ENCODE measurements at regions not wholly inside any gene's neighbourhood (a gene's known extent, or its start where the extent isn't known, plus 50 kb on each side); places are given as distances from the start of the nearest gene placed in this dataset.
"Not testable (repeated sequence)": the region's sequence is repeated elsewhere in the genome, so short reads cannot be mapped to it uniquely, and the experiment has no call there.

- H3K27me3 Mint-ChIP-seq (ENCODE audit: low read depth); H3K9me3 Mint-ChIP-seq; H3K4me1 Mint-ChIP-seq (ENCODE audit: low read depth); H3K27ac Mint-ChIP-seq; H3K4me3 Mint-ChIP-seq; DNase-seq; H3K36me3 Mint-ChIP-seq (ENCODE audit: insufficient read depth in 2 of 2); ATAC-seq (replicated peaks in 1 of 2): not testable (repeated sequence)
These were observed 439.3 kb downstream of the RPIA start for GRCh38 chr2:89130665-89131308.

GRCh38 chr2:89142959-89143358, 451.5 kb downstream of the RPIA start:
- DNase-seq; ATAC-seq (replicated peaks in 1 of 2); H3K27ac Mint-ChIP-seq; H3K27me3 Mint-ChIP-seq (ENCODE audit: low read depth); H3K4me3 Mint-ChIP-seq; H3K4me1 Mint-ChIP-seq (ENCODE audit: low read depth); H3K36me3 Mint-ChIP-seq (ENCODE audit: insufficient read depth in 2 of 2); H3K9me3 Mint-ChIP-seq: not testable (repeated sequence)

DNA sequence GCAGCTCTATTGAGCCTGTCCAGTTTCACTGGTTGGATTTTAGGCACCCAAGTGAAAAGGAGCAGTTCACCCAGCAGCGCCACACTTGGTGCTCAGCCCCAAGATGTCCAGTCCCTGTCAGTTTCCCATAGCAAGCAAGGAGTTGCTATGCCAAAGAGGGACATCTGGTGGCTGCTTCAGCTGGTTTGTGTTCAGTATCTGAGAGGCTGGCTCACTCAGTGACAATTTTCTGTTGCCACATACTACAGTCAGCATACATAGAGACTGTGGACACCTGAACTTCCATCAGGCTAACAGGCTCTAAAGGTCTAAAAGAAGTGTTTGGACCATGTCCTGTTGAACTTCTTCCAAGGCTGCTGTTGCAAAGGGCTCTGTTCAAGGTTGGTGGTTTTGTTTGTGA, 453.9 kb downstream of the RPIA start:
- DNase-seq; H3K4me1 Mint-ChIP-seq (ENCODE audit: low read depth); H3K27me3 Mint-ChIP-seq (ENCODE audit: low read depth); H3K4me3 Mint-ChIP-seq; ATAC-seq (replicated peaks in 1 of 2); H3K27ac Mint-ChIP-seq; H3K36me3 Mint-ChIP-seq (ENCODE audit: insufficient read depth in 2 of 2); H3K9me3 Mint-ChIP-seq: not testable (repeated sequence)

DNA sequence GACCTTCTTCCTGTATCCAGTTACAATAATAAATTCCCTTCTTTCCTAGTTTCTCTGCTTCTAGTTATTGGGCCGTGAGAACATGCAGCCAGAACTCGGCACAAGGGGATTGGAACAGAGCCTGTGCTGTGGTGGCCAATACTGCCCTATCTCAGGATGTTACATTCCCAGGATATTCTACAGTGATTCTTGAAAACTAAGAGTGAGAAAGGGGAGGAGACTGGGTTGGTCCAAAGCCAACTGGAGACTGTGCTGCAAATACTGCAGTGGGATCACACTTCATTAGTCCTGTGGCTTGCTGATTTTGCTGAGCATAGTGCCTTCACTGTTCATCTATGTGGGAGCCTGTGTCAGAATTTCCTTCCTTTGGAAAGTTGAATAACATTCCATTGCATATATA, 456.8 kb downstream of the RPIA start:
- not testable (repeated sequence) for DNase-seq

GRCh38 chr2:89151699-89152098, 460.2 kb downstream of the RPIA start:
- H3K4me1 Mint-ChIP-seq (ENCODE audit: low read depth); H3K36me3 Mint-ChIP-seq (ENCODE audit: insufficient read depth in 2 of 2); H3K9me3 Mint-ChIP-seq; H3K27ac Mint-ChIP-seq; H3K4me3 Mint-ChIP-seq; ATAC-seq (replicated peaks in 1 of 2); H3K27me3 Mint-ChIP-seq (ENCODE audit: low read depth); DNase-seq: not testable (repeated sequence)

More for the DNA sequence above, 456.8 kb downstream of the RPIA start:
- not testable (repeated sequence) for H3K27ac Mint-ChIP-seq; H3K4me3 Mint-ChIP-seq; H3K4me1 Mint-ChIP-seq (ENCODE audit: low read depth); H3K27me3 Mint-ChIP-seq (ENCODE audit: low read depth); H3K36me3 Mint-ChIP-seq (ENCODE audit: insufficient read depth in 2 of 2); ATAC-seq (replicated peaks in 1 of 2); H3K9me3 Mint-ChIP-seq

DNA sequence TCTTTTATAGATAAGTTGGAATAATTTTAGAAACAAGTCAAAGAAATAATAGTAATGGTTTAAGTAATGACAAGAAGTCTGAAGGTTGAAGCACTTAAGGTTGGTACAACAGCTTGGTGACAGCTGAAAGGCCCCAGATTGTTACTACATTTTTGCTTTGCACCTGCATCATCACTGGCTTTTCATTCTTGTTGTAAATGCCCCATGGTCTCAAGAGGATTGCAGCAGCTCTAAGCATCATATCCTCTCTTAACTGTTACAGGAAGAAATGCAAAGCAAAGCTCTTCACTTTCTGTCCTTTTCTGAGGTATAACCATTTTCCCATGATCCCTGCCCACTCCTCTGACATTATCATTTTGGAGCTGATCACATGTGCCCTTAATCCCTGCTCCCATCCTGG, 461.0 kb downstream of the RPIA start:
- ATAC-seq (replicated peaks in 1 of 2); H3K27ac Mint-ChIP-seq; H3K4me3 Mint-ChIP-seq; H3K36me3 Mint-ChIP-seq (ENCODE audit: insufficient read depth in 2 of 2); H3K9me3 Mint-ChIP-seq; DNase-seq; H3K4me1 Mint-ChIP-seq (ENCODE audit: low read depth); H3K27me3 Mint-ChIP-seq (ENCODE audit: low read depth): not testable (repeated sequence)

DNA sequence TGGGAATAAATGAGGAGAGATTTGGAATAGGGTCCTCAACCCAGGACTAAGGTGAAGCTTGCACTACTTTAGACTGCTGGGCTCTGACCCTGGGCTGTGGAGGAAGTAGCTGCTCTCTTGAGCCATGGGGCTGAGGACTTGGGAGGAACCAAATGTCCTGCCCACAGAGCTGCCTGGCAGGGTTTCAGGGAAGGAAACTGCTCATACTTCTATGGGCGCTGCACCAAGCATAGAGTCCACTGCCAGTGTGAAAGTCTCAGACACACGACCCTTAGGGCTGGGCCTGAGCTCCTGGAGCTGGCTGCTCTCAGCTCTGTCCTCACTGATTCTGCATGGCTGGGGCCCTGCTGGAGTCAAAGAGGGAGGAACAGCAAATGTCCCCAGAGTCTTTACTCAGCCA, 461.7 kb downstream of the RPIA start:
- H3K36me3 Mint-ChIP-seq (ENCODE audit: insufficient read depth in 2 of 2) = not testable (repeated sequence)

GRCh38 chr2:89154247-89154682, 462.8 kb downstream of the RPIA start:
- not testable (repeated sequence) for H3K9me3 Mint-ChIP-seq; H3K27ac Mint-ChIP-seq; DNase-seq; ATAC-seq (replicated peaks in 1 of 2); H3K4me1 Mint-ChIP-seq (ENCODE audit: low read depth); H3K27me3 Mint-ChIP-seq (ENCODE audit: low read depth); H3K36me3 Mint-ChIP-seq (ENCODE audit: insufficient read depth in 2 of 2); H3K4me3 Mint-ChIP-seq

More for the DNA sequence above, 461.7 kb downstream of the RPIA start:
- not testable (repeated sequence) for DNase-seq; H3K27me3 Mint-ChIP-seq (ENCODE audit: low read depth); ATAC-seq (replicated peaks in 1 of 2); H3K4me1 Mint-ChIP-seq (ENCODE audit: low read depth); H3K9me3 Mint-ChIP-seq; H3K27ac Mint-ChIP-seq; H3K4me3 Mint-ChIP-seq

GRCh38 chr2:89160306-89160705, 468.8 kb downstream of the RPIA start:
- H3K9me3 Mint-ChIP-seq; H3K4me3 Mint-ChIP-seq; H3K27ac Mint-ChIP-seq; DNase-seq; H3K4me1 Mint-ChIP-seq (ENCODE audit: low read depth); H3K36me3 Mint-ChIP-seq (ENCODE audit: insufficient read depth in 2 of 2); H3K27me3 Mint-ChIP-seq (ENCODE audit: low read depth); ATAC-seq (replicated peaks in 1 of 2): not testable (repeated sequence)

GRCh38 chr2:89161626-89162025, 470.2 kb downstream of the RPIA start:
- ATAC-seq (replicated peaks in 1 of 2); H3K27ac Mint-ChIP-seq; H3K4me3 Mint-ChIP-seq; H3K4me1 Mint-ChIP-seq (ENCODE audit: low read depth); H3K9me3 Mint-ChIP-seq; H3K36me3 Mint-ChIP-seq (ENCODE audit: insufficient read depth in 2 of 2); H3K27me3 Mint-ChIP-seq (ENCODE audit: low read depth); DNase-seq: not testable (repeated sequence)

DNA sequence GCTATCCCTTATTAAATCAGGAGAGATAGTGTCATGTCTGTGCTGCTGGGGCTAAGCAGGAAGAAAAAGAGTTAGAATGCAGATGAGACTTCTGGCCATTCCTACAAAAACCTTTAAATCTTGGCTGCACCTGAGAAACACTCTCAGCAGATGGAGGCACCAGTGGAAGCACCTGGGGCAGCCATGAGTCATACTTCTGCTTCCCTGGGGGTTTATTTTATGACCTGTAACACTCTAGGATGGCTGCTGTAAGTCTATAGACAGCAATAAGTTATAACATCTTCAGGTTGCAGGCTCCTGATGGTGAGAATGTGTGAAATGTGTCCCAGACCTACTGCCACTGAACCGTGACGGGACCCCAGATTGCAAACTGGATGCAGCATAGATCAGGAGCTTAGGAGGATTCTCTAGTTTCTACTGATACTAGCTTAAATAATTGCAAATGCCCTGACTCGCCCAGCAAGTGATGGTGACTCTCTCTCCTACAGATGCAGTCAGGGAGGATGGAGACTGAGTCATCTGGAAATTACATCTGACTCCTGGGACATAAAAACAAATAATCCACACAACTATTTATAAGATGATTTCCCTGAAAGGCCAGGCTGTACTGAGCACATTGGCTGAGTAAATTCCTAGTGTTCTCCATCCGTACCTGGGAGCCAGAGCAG, 479.2 kb downstream of the RPIA start:
- H3K4me1 Mint-ChIP-seq (ENCODE audit: low read depth); H3K9me3 Mint-ChIP-seq; H3K27ac Mint-ChIP-seq; H3K36me3 Mint-ChIP-seq (ENCODE audit: insufficient read depth in 2 of 2); H3K27me3 Mint-ChIP-seq (ENCODE audit: low read depth); H3K4me3 Mint-ChIP-seq; ATAC-seq (replicated peaks in 1 of 2); DNase-seq: not testable (repeated sequence)

GRCh38 chr2:89171174-89171519, 479.7 kb downstream of the RPIA start:
- H3K9me3 Mint-ChIP-seq; ATAC-seq (replicated peaks in 1 of 2); H3K27ac Mint-ChIP-seq; H3K27me3 Mint-ChIP-seq (ENCODE audit: low read depth); H3K4me3 Mint-ChIP-seq; DNase-seq; H3K36me3 Mint-ChIP-seq (ENCODE audit: insufficient read depth in 2 of 2); H3K4me1 Mint-ChIP-seq (ENCODE audit: low read depth): not testable (repeated sequence)

- H3K9me3 Mint-ChIP-seq; H3K4me3 Mint-ChIP-seq; H3K36me3 Mint-ChIP-seq (ENCODE audit: insufficient read depth in 2 of 2); H3K27me3 Mint-ChIP-seq (ENCODE audit: low read depth); ATAC-seq (replicated peaks in 1 of 2); H3K27ac Mint-ChIP-seq; H3K4me1 Mint-ChIP-seq (ENCODE audit: low read depth); DNase-seq: not testable (repeated sequence)
These were observed 485.5 kb downstream of the RPIA start for GRCh38 chr2:89177004-89177403.

DNA sequence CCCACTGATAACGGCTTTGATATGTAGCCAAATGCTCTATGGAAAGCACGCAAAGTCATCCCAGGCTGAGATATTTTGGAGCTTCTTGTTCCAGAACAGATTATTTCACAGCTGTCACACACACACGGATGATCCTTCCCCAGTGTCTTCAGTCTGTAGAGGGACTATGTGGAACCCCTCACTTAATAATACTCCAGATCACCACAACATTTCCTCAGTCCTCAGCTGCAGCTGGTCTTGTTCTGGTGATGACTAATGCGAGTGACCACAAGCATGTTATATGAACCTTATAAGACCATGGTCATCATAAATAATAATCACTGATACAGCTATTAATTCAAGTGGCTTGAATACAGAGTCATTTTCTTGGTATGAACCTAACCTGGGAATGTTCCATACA, 490.7 kb downstream of the RPIA start:
- not testable (repeated sequence) for DNase-seq; H3K36me3 Mint-ChIP-seq (ENCODE audit: insufficient read depth in 2 of 2); H3K27me3 Mint-ChIP-seq (ENCODE audit: low read depth); H3K4me1 Mint-ChIP-seq (ENCODE audit: low read depth); H3K27ac Mint-ChIP-seq; H3K9me3 Mint-ChIP-seq; ATAC-seq (replicated peaks in 1 of 2); H3K4me3 Mint-ChIP-seq
